ENCODE measurements at regions not wholly inside any gene's neighbourhood (a gene's known extent, or its start where the extent isn't known, plus 50 kb on each side); places are given as distances from the start of the nearest gene placed in this dataset.

DNA sequence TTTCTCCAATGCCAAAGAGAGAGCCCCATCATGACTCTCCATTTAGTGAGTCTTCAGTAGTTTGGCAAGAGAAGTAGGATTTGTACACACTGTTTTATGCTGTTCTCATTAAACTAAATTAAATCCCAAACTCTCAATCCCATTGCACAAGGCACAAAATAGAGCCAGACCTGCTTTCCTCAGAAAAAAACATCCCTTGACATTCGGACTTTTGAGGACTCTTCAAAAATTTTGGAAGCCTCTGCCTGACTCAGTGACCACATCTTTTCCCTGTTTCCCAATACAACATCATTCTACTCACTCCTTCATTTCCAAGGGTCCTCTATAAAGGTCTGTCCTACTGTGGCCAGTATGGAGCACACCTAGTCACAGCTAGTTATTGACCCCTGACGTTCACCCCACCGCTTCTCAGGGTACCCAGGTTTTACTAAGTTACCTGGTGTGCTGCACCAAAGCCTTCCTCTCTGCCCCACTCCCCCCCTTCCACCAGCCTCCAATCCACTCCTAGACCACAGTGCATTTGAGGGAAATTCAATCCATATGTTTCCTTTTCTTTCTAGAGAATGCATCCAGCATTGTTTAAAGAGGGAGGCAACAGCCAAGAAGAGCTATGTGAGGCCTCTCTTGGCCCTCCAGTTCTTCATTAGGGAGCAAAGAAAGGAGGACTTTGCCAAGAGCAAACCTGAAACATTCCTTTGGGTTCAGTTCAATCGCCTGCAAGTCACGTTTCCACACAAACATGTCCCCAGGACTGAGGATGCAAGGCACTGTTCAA, 428.7 kb downstream of the PLPP3 start:
- DNase-seq (ENCODE audit: low spot score) (no peak), ATAC-seq (ENCODE audit: low read depth) (no peak)
- H3K27ac ChIP-seq (ENCODE audit: poor library complexity, severe bottlenecking) = no peak overlapping the region
- no peak overlapping the region for H3K4me3 ChIP-seq (ENCODE audit: severe bottlenecking)
- H3K9me3 ChIP-seq (ENCODE audit: severe bottlenecking) = no peaks in the 10 kb centered on the region
- H3K4me1 ChIP-seq (ENCODE audit: insufficient read depth, poor library complexity, severe bottlenecking) = no peaks in the 10 kb centered on the region
- H3K36me3 ChIP-seq (ENCODE audit: low read depth) = no peaks in the 10 kb centered on the region
- H3K27me3 ChIP-seq (ENCODE audit: insufficient read depth, poor library complexity, severe bottlenecking) = no peaks in the 10 kb centered on the region
- TF ChIP-seq, protein P1, sequence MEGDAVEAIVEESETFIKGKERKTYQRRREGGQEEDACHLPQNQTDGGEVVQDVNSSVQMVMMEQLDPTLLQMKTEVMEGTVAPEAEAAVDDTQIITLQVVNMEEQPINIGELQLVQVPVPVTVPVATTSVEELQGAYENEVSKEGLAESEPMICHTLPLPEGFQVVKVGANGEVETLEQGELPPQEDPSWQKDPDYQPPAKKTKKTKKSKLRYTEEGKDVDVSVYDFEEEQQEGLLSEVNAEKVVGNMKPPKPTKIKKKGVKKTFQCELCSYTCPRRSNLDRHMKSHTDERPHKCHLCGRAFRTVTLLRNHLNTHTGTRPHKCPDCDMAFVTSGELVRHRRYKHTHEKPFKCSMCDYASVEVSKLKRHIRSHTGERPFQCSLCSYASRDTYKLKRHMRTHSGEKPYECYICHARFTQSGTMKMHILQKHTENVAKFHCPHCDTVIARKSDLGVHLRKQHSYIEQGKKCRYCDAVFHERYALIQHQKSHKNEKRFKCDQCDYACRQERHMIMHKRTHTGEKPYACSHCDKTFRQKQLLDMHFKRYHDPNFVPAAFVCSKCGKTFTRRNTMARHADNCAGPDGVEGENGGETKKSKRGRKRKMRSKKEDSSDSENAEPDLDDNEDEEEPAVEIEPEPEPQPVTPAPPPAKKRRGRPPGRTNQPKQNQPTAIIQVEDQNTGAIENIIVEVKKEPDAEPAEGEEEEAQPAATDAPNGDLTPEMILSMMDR (IDR thresholded peaks at IDR 0.05; ENCODE audit: poor library complexity, severe bottlenecking) = no peak

DNA sequence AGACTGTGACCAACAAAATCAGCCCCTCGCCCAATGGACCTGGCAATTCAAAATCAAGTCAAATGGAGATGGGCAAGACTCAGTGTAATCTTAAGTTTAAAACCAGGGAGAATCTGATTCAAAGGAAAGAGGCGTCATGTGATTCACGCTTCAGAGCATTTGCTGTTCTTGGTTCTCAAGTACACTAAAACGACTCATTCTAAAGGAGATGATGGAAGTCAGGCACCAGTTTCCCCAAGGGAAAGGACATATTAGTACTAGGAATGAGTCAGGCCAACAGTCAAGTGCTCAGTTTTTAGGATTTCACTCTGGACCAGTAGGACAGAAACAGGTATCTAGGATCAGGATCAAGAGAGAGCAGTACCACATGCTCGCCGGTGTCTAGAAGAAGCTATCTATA, 429.6 kb downstream of the PLPP3 start:
- TF ChIP-seq, protein P1 (IDR thresholded peaks at IDR 0.05; ENCODE audit: poor library complexity, severe bottlenecking) = no peak
- Histone ChIP-seq H3K27ac (ENCODE audit: poor library complexity, severe bottlenecking) (no peak overlapping the region), H3K36me3 (ENCODE audit: low read depth) (no peaks in the 10 kb centered on the region), H3K4me3 (ENCODE audit: severe bottlenecking) (no peak overlapping the region), H3K27me3 (ENCODE audit: insufficient read depth, poor library complexity, severe bottlenecking) (no peaks in the 10 kb centered on the region), H3K9me3 (ENCODE audit: severe bottlenecking) (no peaks in the 10 kb centered on the region), H3K4me1 (ENCODE audit: insufficient read depth, poor library complexity, severe bottlenecking) (no peaks in the 10 kb centered on the region)
- ATAC-seq (ENCODE audit: low read depth) (no peak), DNase-seq (ENCODE audit: low spot score) (no peak)

DNA sequence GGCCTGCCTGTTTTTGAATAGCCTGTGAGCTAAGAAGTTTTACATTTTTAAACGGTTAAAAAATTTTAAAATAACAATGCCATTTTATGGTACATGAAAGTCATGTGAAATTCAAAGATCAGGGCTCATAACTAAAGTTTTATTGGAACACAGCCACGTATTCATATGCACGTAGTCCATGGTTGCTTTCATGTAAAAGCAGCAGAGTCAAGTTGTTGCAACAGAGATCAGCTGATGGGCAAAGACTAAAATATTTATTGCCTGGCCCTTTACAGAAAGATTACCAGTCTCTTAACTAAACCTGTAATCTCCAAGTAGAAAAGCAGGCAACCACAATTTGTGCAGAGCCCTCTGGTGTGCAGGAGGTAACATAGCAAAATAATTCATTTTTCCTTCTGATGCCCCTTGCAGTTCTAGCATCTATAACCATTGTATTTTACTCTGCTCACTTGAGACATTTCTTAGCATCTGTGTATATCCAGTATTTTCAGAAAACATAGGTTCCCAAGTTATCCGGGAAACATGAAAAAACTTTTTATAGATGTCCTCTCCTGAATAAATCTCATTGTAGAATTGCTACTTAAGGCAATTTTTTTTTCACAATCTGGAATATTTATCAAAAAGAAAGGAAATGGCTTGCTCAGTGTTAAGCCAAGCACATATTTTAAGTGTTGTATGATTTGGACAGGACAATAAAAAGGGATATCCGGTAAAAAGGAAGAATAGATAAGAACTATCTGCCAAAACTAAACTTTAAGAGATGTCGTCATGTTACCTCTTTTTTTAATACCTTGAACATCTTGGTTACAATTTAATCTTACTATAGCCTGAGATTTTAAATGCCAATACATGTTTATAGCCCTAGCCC, 430.8 kb downstream of the PLPP3 start:
- Histone ChIP-seq H3K27me3 (ENCODE audit: insufficient read depth, poor library complexity, severe bottlenecking) (no peaks in the 10 kb centered on the region), H3K27ac (ENCODE audit: poor library complexity, severe bottlenecking) (no peak overlapping the region), H3K36me3 (ENCODE audit: low read depth) (no peaks in the 10 kb centered on the region), H3K9me3 (ENCODE audit: severe bottlenecking) (no peaks in the 10 kb centered on the region), H3K4me3 (ENCODE audit: severe bottlenecking) (no peak overlapping the region), H3K4me1 (ENCODE audit: insufficient read depth, poor library complexity, severe bottlenecking) (no peaks in the 10 kb centered on the region)
- ATAC-seq (ENCODE audit: low read depth) (no peak), DNase-seq (ENCODE audit: low spot score) (no peak)
- TF ChIP-seq, protein P1 (IDR thresholded peaks at IDR 0.05; ENCODE audit: poor library complexity, severe bottlenecking) = no peak

DNA sequence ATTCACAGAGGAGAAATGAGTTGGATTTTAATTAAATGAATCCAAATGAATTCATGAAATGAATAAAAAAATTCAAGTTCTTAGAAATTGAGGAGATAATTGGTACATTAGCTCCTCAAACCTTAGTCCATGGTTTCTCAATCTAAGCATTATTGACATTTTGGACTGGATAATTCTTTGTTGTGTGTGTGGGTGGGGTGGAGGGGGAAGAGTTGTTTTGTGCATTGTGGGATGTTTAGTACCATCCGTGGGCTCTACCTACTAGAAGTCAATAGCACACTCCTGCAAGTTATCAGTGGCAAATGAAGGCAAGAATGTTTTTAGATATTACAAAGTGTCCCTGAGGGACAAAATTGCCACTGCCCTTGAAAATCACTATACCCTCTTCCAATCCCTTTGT, 431.9 kb downstream of the PLPP3 start:
- no peaks in the 10 kb centered on the region for H3K4me1 ChIP-seq (ENCODE audit: insufficient read depth, poor library complexity, severe bottlenecking)
- ATAC-seq (ENCODE audit: low read depth) = no peak
- no peak overlapping the region for H3K27ac ChIP-seq (ENCODE audit: poor library complexity, severe bottlenecking)
- no peaks in the 10 kb centered on the region for H3K27me3 ChIP-seq (ENCODE audit: insufficient read depth, poor library complexity, severe bottlenecking)
- TF ChIP-seq, protein P1 (IDR thresholded peaks at IDR 0.05; ENCODE audit: poor library complexity, severe bottlenecking) = no peak
- no peaks in the 10 kb centered on the region for H3K36me3 ChIP-seq (ENCODE audit: low read depth)
- H3K4me3 ChIP-seq (ENCODE audit: severe bottlenecking) = no peak overlapping the region
- DNase-seq (ENCODE audit: low spot score) = no peak
- H3K9me3 ChIP-seq (ENCODE audit: severe bottlenecking) = no peaks in the 10 kb centered on the region

Data from RWPE2 (cell line).